Retinal pigment epithelial cell (primary cell): ENCODE measurements at regions not wholly inside any gene's neighbourhood (a gene's known extent, or its start where the extent isn't known, plus 50 kb on each side); places are given as distances from the start of the nearest gene placed in this dataset.
"Not testable (repeated sequence)": the region's sequence is repeated elsewhere in the genome, so short reads cannot be mapped to it uniquely, and the experiment has no call there.

ENCODE experiments used
- DNase-seq: peaks from one replicate; pipeline ENCODE4 v3.0.0-alpha.2; 2010; ENCODE audit warnings: low read depth
- H3K4me3 ChIP-seq: 2 replicates; pipeline ENCODE4 v1.5.1; 2011; ENCODE audit warnings: mild to moderate bottlenecking, low read length, control low read depth, moderate library complexity
- CTCF ChIP-seq: conservative IDR thresholded peaks from 2 replicates; pipeline ENCODE4 v1.5.1; 2011; ENCODE audit warnings: low read depth, low read length, control low read depth, inconsistent platforms

GRCh38 chrX:73977542-73978169 lies 125.1 kb upstream of the XIST start:
- H3K4me3 ChIP-seq, result no peak overlapping the region
- no peak for DNase-seq
- no peak for TF ChIP-seq CTCF

- H3K4me3 ChIP-seq, DNase-seq: not testable (repeated sequence)
Measured at GRCh38 chrX:73967461-73967860, 114.9 kb upstream of the XIST start.

GRCh38 chrX:73965833-73966232 lies 113.3 kb upstream of the XIST start:
- no peak overlapping the region for H3K4me3 ChIP-seq
- TF ChIP-seq CTCF, result no peak
- DNase-seq, result no peak

- DNase-seq, result no peak
- no peak for TF ChIP-seq CTCF
Measured at GRCh38 chrX:73964579-73964978, 112.1 kb upstream of the XIST start.

GRCh38 chrX:73963682-73964081 lies 111.2 kb upstream of the XIST start:
- H3K4me3 ChIP-seq, result no peak overlapping the region
- no peak for TF ChIP-seq CTCF
- DNase-seq, result no peak

More at GRCh38 chrX:73964579-73964978, 112.1 kb upstream of the XIST start:
- no peak overlapping the region for H3K4me3 ChIP-seq

DNA sequence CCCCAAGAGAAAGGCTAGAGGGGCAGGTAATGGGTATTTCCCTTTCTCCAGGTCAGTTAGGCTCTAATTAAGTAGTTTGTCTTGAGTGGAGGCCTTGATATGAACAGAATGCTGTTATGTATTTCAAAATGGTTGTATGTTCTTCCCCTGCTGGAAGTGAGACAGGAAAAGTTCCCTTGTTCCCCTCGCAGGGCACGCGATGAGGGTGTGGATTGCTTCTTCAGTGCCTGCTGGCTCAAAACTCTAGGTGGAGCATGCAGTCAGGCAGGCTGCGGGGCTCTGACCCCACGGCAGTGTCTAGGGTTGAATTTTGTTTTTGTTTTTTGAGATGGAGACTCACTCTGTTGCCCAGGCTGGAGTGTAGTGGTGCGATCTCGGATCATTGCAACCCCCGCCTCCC lies 110.4 kb upstream of the XIST start:
- no peak for DNase-seq
- no peak overlapping the region for H3K4me3 ChIP-seq
- TF ChIP-seq CTCF, result no peak

- not testable (repeated sequence) for DNase-seq, H3K4me3 ChIP-seq
Measured at GRCh38 chrX:73961867-73962266, 109.4 kb upstream of the XIST start.

GRCh38 chrX:73944563-73944908 lies 92.0 kb upstream of the XIST start:
- no peak for DNase-seq
- TF ChIP-seq CTCF, result no peak
- H3K4me3 ChIP-seq, result peak overlapping the region; percentile 100
